Breast epithelium (tissue), 3 donors: ENCODE measurements at regions not wholly inside any gene's neighbourhood (a gene's known extent, or its start where the extent isn't known, plus 50 kb on each side); places are given as distances from the start of the nearest gene placed in this dataset.

Source experiments
- CTCF ChIP-seq, 3 donors: fragments of 450-650 bp; IDR thresholded peaks; one replicate each; pipeline ENCODE4 v1.5.1; 2016 to 2017; ENCODE audit warnings: antibody characterized with exemption in 3 of 3, mild to moderate bottlenecking in 3 of 3, moderate library complexity in 3 of 3
- POLR2AphosphoS5 ChIP-seq, 3 donors: sonication (generic); formaldehyde crosslinking; IDR thresholded peaks; one replicate each; pipeline ENCODE4 v1.6.1; 2017; ENCODE audit warnings: antibody characterized with exemption in 3 of 3

- TF ChIP-seq CTCF (IDR thresholded peaks at IDR 0.05): no peak
- TF ChIP-seq POLR2AphosphoS5 (IDR thresholded peaks at IDR 0.05): no peak
These were observed 285.7 kb upstream of the ANKRD55 start for GRCh38 chr5:56518820-56519219.
